K562 (cell line): ENCODE measurements at regions not wholly inside any gene's neighbourhood (a gene's known extent, or its start where the extent isn't known, plus 50 kb on each side); places are given as distances from the start of the nearest gene placed in this dataset.

ENCODE experiments used
- CBFB ChIP-seq: sonication (generic); formaldehyde crosslinking; IDR thresholded peaks from 2 replicates; pipeline ENCODE4 v1.4.0; 2020; ENCODE audit warnings: mild to moderate bottlenecking, missing genetic modification reagents
- CREM ChIP-seq: IDR thresholded peaks from 2 replicates; pipeline ENCODE4 v1.6.1; 2014; ENCODE audit warnings: antibody characterized with exemption, low read depth
- ERF ChIP-seq: fragments of 450-650 bp; formaldehyde crosslinking; IDR thresholded peaks from 2 replicates; pipeline ENCODE4 v1.4.0; 2020; ENCODE audit warnings: mild to moderate bottlenecking, mixed read lengths
- ETV1 ChIP-seq: fragments of 450-650 bp; conservative IDR thresholded peaks from 2 replicates; pipeline ENCODE4 v1.6.1; 2016; ENCODE audit warnings: missing genetic modification characterization, control low read depth, low read depth, missing compliant biosample characterization
- HDGF ChIP-seq: fragments of 450-650 bp; IDR thresholded peaks from 2 replicates; pipeline ENCODE4 v1.6.1; 2016
- KAT7 ChIP-seq: sonication (generic); formaldehyde crosslinking; IDR thresholded peaks from 2 replicates; pipeline ENCODE4 v1.8.0; 2022; ENCODE audit warnings: missing genetic modification reagents, mild to moderate bottlenecking, borderline replicate concordance
- STAT5B ChIP-seq: fragments of 250-450 bp; sonication (Bioruptor Pico); IDR thresholded peaks from 2 replicates; pipeline ENCODE4 v1.8.0; 2021; ENCODE audit warnings: mild to moderate bottlenecking, inconsistent platforms
- TRIM25 ChIP-seq: fragments of 450-650 bp; IDR thresholded peaks from 2 replicates; pipeline ENCODE4 v1.7.0; 2016; ENCODE audit warnings: borderline replicate concordance
- U2AF1 ChIP-seq: fragments of 200-400 bp; formaldehyde crosslinking; optimal IDR thresholded peaks from 2 replicates; pipeline ENCODE3; 2017; ENCODE audit warnings: mild to moderate bottlenecking, low read depth, low read length, moderate library complexity
- ZNF592 ChIP-seq: fragments of 450-650 bp; IDR thresholded peaks from 2 replicates; pipeline ENCODE4 v1.6.1; 2017; ENCODE audit warnings: antibody characterized with exemption, mild to moderate bottlenecking
- ZNF717 ChIP-seq: fragments of 250-450 bp; sonication (Bioruptor Pico); IDR thresholded peaks from 2 replicates; pipeline ENCODE4 v1.5.0; 2021

GRCh38 chrX:133475521-133475920 is 60.2 kb upstream of the GPC4 start (continued):
- no peak for TF ChIP-seq ZNF592
- no peak for TF ChIP-seq CREM
- no peak for TF ChIP-seq STAT5B (CRISPR knock-in tag)
- TF ChIP-seq ERF (CRISPR knock-in tag), result no peak
- TF ChIP-seq TRIM25, result no peak
- no peak for TF ChIP-seq KAT7 (CRISPR knock-in tag)
- no peak for TF ChIP-seq U2AF1
- TF ChIP-seq HDGF, result no peak
- no peak for TF ChIP-seq ZNF717 (CRISPR knock-in tag)
- no peak for TF ChIP-seq ETV1 (tag)
- TF ChIP-seq CBFB, result no peak
